ENCODE measurements at regions not wholly inside any gene's neighbourhood (a gene's known extent, or its start where the extent isn't known, plus 50 kb on each side); places are given as distances from the start of the nearest gene placed in this dataset.

DNA sequence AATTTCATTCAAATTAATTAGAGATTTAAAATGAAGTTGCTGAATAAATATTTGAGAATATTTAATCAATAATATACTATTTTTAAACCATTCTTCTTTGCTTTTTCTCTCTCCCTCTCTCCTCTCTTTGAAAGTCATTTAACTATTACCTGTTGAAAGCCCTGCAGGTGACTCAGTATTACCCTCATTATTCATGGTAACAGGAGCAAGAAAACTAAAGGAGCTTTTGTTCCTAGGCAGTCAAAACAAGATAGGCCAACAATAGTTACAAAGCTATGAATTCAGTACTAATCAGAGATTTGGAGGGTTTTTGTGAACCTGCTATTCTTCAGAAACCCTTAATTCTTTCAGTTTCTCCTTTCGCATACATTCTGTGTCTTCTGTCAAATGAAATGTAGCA lies 721.3 kb upstream of the NCAM2 start:
- TF ChIP-seq, protein P1, sequence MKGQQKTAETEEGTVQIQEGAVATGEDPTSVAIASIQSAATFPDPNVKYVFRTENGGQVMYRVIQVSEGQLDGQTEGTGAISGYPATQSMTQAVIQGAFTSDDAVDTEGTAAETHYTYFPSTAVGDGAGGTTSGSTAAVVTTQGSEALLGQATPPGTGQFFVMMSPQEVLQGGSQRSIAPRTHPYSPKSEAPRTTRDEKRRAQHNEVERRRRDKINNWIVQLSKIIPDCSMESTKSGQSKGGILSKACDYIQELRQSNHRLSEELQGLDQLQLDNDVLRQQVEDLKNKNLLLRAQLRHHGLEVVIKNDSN (IDR thresholded peaks at IDR 0.05): no peak
- TF ChIP-seq ZBTB7A (IDR thresholded peaks at IDR 0.05; ENCODE audit: low read depth) (no peak), TAF1 (IDR thresholded peaks at IDR 0.05; ENCODE audit: low read depth) (no peak), RAD21 (IDR thresholded peaks at IDR 0.05; ENCODE audit: low read depth) (no peak), YY1 (IDR thresholded peaks at IDR 0.05; ENCODE audit: low read depth) (no peak), NFIC (IDR thresholded peaks at IDR 0.05) (no peak), EGR1 (IDR thresholded peaks at IDR 0.05) (no peak), CREB1 (IDR thresholded peaks at IDR 0.05; ENCODE audit: low read depth) (no peak), TCF12 (IDR thresholded peaks at IDR 0.05; ENCODE audit: low read depth) (no peak), TEAD4 (IDR thresholded peaks at IDR 0.05) (no peak), CEBPB (IDR thresholded peaks at IDR 0.05) (no peak), FOXM1 (IDR thresholded peaks at IDR 0.05; ENCODE audit: borderline replicate concordance, low read depth) (no peak)
- TF ChIP-seq, protein P2, sequence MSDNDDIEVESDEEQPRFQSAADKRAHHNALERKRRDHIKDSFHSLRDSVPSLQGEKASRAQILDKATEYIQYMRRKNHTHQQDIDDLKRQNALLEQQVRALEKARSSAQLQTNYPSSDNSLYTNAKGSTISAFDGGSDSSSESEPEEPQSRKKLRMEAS (IDR thresholded peaks at IDR 0.05): no peak
- TF ChIP-seq, protein P3, sequence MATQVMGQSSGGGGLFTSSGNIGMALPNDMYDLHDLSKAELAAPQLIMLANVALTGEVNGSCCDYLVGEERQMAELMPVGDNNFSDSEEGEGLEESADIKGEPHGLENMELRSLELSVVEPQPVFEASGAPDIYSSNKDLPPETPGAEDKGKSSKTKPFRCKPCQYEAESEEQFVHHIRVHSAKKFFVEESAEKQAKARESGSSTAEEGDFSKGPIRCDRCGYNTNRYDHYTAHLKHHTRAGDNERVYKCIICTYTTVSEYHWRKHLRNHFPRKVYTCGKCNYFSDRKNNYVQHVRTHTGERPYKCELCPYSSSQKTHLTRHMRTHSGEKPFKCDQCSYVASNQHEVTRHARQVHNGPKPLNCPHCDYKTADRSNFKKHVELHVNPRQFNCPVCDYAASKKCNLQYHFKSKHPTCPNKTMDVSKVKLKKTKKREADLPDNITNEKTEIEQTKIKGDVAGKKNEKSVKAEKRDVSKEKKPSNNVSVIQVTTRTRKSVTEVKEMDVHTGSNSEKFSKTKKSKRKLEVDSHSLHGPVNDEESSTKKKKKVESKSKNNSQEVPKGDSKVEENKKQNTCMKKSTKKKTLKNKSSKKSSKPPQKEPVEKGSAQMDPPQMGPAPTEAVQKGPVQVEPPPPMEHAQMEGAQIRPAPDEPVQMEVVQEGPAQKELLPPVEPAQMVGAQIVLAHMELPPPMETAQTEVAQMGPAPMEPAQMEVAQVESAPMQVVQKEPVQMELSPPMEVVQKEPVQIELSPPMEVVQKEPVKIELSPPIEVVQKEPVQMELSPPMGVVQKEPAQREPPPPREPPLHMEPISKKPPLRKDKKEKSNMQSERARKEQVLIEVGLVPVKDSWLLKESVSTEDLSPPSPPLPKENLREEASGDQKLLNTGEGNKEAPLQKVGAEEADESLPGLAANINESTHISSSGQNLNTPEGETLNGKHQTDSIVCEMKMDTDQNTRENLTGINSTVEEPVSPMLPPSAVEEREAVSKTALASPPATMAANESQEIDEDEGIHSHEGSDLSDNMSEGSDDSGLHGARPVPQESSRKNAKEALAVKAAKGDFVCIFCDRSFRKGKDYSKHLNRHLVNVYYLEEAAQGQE (IDR thresholded peaks at IDR 0.05; ENCODE audit: low read depth): no peak

DNA sequence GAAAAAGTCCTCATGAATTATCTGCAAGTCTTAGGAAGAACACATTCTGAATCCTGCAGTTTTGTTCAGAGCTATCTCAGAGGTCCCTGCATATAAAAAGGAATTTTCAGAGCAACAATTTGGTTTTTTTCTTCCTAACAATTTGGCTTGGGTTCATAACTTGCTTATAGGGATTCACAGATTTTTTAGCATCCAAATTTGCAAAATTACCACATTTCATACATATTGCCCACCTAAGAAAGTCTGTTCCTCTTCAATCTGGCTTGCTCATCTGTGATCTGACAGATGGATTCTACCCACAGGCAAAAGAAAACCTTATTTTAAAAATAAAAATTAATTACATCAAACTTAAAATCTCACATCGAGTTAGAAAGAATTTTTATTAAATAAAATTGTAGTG lies 714.4 kb upstream of the NCAM2 start:
- TF ChIP-seq, protein P3 (IDR thresholded peaks at IDR 0.05; ENCODE audit: low read depth): no peak
- TF ChIP-seq TAF1 (IDR thresholded peaks at IDR 0.05; ENCODE audit: low read depth): no peak

DNA sequence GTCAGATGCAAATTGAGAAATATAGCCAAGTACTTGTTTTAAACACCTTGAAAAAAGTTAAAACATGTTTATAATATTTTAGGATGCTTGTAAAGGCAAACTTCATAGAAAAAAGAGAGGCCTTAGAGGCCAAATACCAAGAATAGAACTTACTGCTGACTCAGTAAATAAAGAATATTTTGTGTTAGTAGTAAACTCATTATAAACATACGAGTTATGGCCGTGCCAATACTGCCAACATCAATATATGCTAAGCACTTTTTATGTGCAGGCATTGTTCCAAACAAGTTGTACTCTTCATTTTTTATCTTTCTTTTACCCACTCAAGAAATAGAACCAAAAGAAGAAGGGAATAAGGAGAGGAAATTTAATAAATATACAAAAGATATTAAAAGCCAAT lies 705.9 kb upstream of the NCAM2 start:
- TF ChIP-seq NFIC (IDR thresholded peaks at IDR 0.05) (no peak), TAF1 (IDR thresholded peaks at IDR 0.05; ENCODE audit: low read depth) (no peak), CREB1 (IDR thresholded peaks at IDR 0.05; ENCODE audit: low read depth) (no peak), YY1 (IDR thresholded peaks at IDR 0.05; ENCODE audit: low read depth) (no peak), RAD21 (IDR thresholded peaks at IDR 0.05; ENCODE audit: low read depth) (no peak), CEBPB (IDR thresholded peaks at IDR 0.05) (no peak)
- TF ChIP-seq, protein P1 (IDR thresholded peaks at IDR 0.05): no peak

- TF ChIP-seq, protein P3 (IDR thresholded peaks at IDR 0.05; ENCODE audit: low read depth): no peak
- TF ChIP-seq, protein P1 (IDR thresholded peaks at IDR 0.05): no peak
- TF ChIP-seq TCF12 (IDR thresholded peaks at IDR 0.05; ENCODE audit: low read depth) (no peak), ZBTB7A (IDR thresholded peaks at IDR 0.05; ENCODE audit: low read depth) (no peak)
These were observed 696.8 kb upstream of the NCAM2 start for GRCh38 chr21:20301395-20301794.

DNA sequence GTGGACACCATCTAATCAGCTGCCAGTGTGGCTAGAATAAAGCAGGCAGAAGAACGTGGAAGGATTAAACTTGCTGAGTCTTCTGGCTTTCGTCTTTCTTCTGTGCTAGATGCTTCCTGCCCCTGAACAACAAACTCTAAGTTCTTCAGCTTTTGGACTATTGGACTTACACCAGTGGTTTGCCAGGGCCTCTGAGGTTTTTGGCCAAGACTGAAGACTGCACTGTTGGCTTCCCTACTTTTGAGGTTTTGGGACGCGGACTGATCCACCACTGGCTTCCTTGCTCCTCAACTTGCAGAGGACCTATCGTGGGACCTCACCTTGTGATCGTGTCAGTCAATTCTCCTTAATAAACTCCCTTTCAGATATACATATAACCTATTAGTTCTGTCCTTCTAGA lies 696.1 kb upstream of the NCAM2 start:
- TF ChIP-seq CEBPB (IDR thresholded peaks at IDR 0.05): no peak
- TF ChIP-seq, protein P3 (IDR thresholded peaks at IDR 0.05; ENCODE audit: low read depth): no peak
- no peak for TF ChIP-seq NFIC (IDR thresholded peaks at IDR 0.05)
- TF ChIP-seq, protein P1 (IDR thresholded peaks at IDR 0.05): no peak
- TF ChIP-seq FOXM1 (IDR thresholded peaks at IDR 0.05; ENCODE audit: borderline replicate concordance, low read depth): no peak
- TF ChIP-seq ZBTB7A (IDR thresholded peaks at IDR 0.05; ENCODE audit: low read depth): no peak
- TF ChIP-seq RAD21 (IDR thresholded peaks at IDR 0.05; ENCODE audit: low read depth): no peak
- TF ChIP-seq, protein P2 (IDR thresholded peaks at IDR 0.05): no peak
- no peak for TF ChIP-seq EP300 (IDR thresholded peaks at IDR 0.05; ENCODE audit: borderline replicate concordance)
